B cell (primary cell): ENCODE measurements at regions not wholly inside any gene's neighbourhood (a gene's known extent, or its start where the extent isn't known, plus 50 kb on each side); places are given as distances from the start of the nearest gene placed in this dataset.

Source experiments
- CTCF ChIP-seq: fragments of 200-600 bp; IDR thresholded peaks from one replicate; pipeline ENCODE4 v1.8.0; 2022; ENCODE audit warnings: antibody characterized with exemption, mild to moderate bottlenecking
- EZH2 ChIP-seq: IDR thresholded peaks from 2 replicates; pipeline ENCODE4 v1.6.1; 2012; ENCODE audit warnings: borderline replicate concordance, low read depth, mild to moderate bottlenecking, moderate library complexity, low read length; ENCODE audit not compliant: insufficient read depth, poor library complexity, severe bottlenecking

GRCh38 chr4:135316266-135316779 is 1114.7 kb upstream of the PABPC4L start:
- TF ChIP-seq CTCF (no peak), EZH2 (no peak)
